ENCODE measurements at regions not wholly inside any gene's neighbourhood (a gene's known extent, or its start where the extent isn't known, plus 50 kb on each side); places are given as distances from the start of the nearest gene placed in this dataset.

- Histone ChIP-seq H3K9me3 (replicated peaks; ENCODE audit: control insufficient read depth, insufficient read depth, low read length) (no peaks in the 10 kb centered on the region), H3K4me1 (ENCODE audit: control insufficient read depth, extremely low read depth, insufficient read depth, low read length) (no peaks in the 10 kb centered on the region), H4K20me1 (replicated peaks; ENCODE audit: control insufficient read depth, extremely low read depth, insufficient read depth, low read length) (no peaks in the 10 kb centered on the region), H3K4me3 (replicated peaks in 1 of 3; ENCODE audit: insufficient read depth in 1 of 3, low read depth in 1 of 3, low read length in 3 of 3) (no peak overlapping the region), H3K4me2 (ENCODE audit: insufficient read depth, low read length) (no peak overlapping the region), H2AFZ (ENCODE audit: low read depth, low read length) (no peak overlapping the region), H3K79me2 (ENCODE audit: control insufficient read depth, insufficient read depth, low read length) (no peaks in the 10 kb centered on the region), H3K9ac (replicated peaks; ENCODE audit: extremely low read depth, insufficient read depth, low read length) (no peak overlapping the region), H3K36me3 (ENCODE audit: control insufficient read depth in 2 of 2, extremely low read depth in 1 of 2, insufficient read depth in 2 of 2, low read length in 2 of 2) (no peaks in the 10 kb centered on the region), H3K9me1 (replicated peaks; ENCODE audit: control insufficient read depth, extremely low read depth, insufficient read depth, low read length) (no peaks in the 10 kb centered on the region), H3K27ac (ENCODE audit: insufficient read depth, low read depth, low read length) (no peak overlapping the region), H3K27me3 (ENCODE audit: control insufficient read depth in 2 of 2, insufficient read depth in 2 of 2, low read length in 2 of 2) (no peaks in the 10 kb centered on the region)
- TF ChIP-seq GATA2 (IDR thresholded peaks at IDR 0.05; ENCODE audit: insufficient read depth, insufficient read length, low read depth, low read length), result no peak
- TF ChIP-seq EZH2 (IDR thresholded peaks at IDR 0.05; ENCODE audit: borderline replicate concordance, low read depth, low read length, severe bottlenecking), result no peak
- TF ChIP-seq MYC (IDR thresholded peaks at IDR 0.05; ENCODE audit: low read depth, low read length), result no peak
- TF ChIP-seq, protein P1, sequence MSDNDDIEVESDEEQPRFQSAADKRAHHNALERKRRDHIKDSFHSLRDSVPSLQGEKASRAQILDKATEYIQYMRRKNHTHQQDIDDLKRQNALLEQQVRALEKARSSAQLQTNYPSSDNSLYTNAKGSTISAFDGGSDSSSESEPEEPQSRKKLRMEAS (IDR thresholded peaks at IDR 0.05; ENCODE audit: insufficient read depth, insufficient read length), result no peak
- no peak for TF ChIP-seq POLR2A (IDR thresholded peaks at IDR 0.05; ENCODE audit: low read depth, low read length)
- TF ChIP-seq CTCF (IDR thresholded peaks at IDR 0.05; ENCODE audit: extremely low read depth in 1 of 2, insufficient read depth in 1 of 2, low read depth in 1 of 2, low read length in 2 of 2), result no peak
- no peak for TF ChIP-seq JUN (IDR thresholded peaks at IDR 0.05; ENCODE audit: borderline replicate concordance, insufficient read depth, insufficient read length, low read depth)
- TF ChIP-seq POLR2AphosphoS5 (IDR thresholded peaks at IDR 0.05; ENCODE audit: insufficient read depth, low read depth, low read length), result no peak
- TF ChIP-seq FOS (IDR thresholded peaks at IDR 0.05; ENCODE audit: borderline replicate concordance, insufficient read depth, low read length), result no peak
- intact Hi-C loops (cut with micrococcal nuclease), result no loop called here
- ChIA-PET POLR2A (no interaction called here), CTCF (no interaction called here)
- BruUV-seq (replicated peaks), result no TSS peak
- dilution Hi-C loops (cut with MboI; ENCODE audit: extremely low pct_ligation_motif_present, low sequenced_read_pairs), result no loop called here
- no peak for FAIRE-seq
- DNase-seq (ENCODE audit: low read depth, low spot score), result no peak
Observed at GRCh38 chr4:19152264-19152663, 1099.4 kb upstream of the SLIT2 start.

Data from endothelial cell of umbilical vein (primary cell).